Neuronal stem cell (in vitro differentiated cells): ENCODE measurements at regions not wholly inside any gene's neighbourhood (a gene's known extent, or its start where the extent isn't known, plus 50 kb on each side); places are given as distances from the start of the nearest gene placed in this dataset.

Source experiments
- DNase-seq: peaks from one replicate; pipeline ENCODE4 v3.0.0-alpha.2; 2013; ENCODE audit warnings: low spot score
- H2AFZ ChIP-seq: one replicate; pipeline ENCODE4 v1.6.1; 2013; ENCODE audit warnings: mild to moderate bottlenecking, low read length, inconsistent platforms
- H2AK5ac ChIP-seq: 2 replicates; pipeline ENCODE4 v1.6.1; 2013; ENCODE audit warnings: low read depth, mild to moderate bottlenecking, inconsistent platforms, low read length, moderate library complexity, mixed read lengths
- H2BK120ac ChIP-seq: 2 replicates; pipeline ENCODE4 v1.6.1; 2013; ENCODE audit warnings: low read depth, mild to moderate bottlenecking, inconsistent platforms, low read length, moderate library complexity, mixed read lengths
- H2BK12ac ChIP-seq: one replicate; pipeline ENCODE4 v1.6.1; 2013; ENCODE audit warnings: low read length, inconsistent platforms
- H2BK15ac ChIP-seq: 2 replicates; pipeline ENCODE4 v1.6.1; 2013; ENCODE audit warnings: mild to moderate bottlenecking, low read length, inconsistent platforms, mixed read lengths
- H2BK5ac ChIP-seq: one replicate; pipeline ENCODE4 v1.6.1; 2013; ENCODE audit warnings: inconsistent platforms, mild to moderate bottlenecking, low read length, moderate library complexity
- H3K14ac ChIP-seq: one replicate; pipeline ENCODE4 v1.6.1; 2013; ENCODE audit warnings: low read length, inconsistent platforms
- H3K18ac ChIP-seq: 2 replicates; pipeline ENCODE4 v1.6.1; 2013; ENCODE audit warnings: low read length, inconsistent platforms
- H3K23ac ChIP-seq: 2 replicates; pipeline ENCODE4 v1.6.1; 2013; ENCODE audit warnings: low read depth, mild to moderate bottlenecking, mixed read lengths, low read length, inconsistent platforms; ENCODE audit not compliant: poor library complexity
- H3K27ac ChIP-seq: replicated peaks from 3 replicates; pipeline ENCODE4 v1.5.1; 2013; ENCODE audit warnings: low read length, inconsistent platforms
- H3K27me3 ChIP-seq, 3 experiments: 2 replicates each; pipeline ENCODE4 v1.6.1; 2013; ENCODE audit warnings: low read length in 3 of 3, mild to moderate bottlenecking in 2 of 3, inconsistent platforms in 1 of 3, low read depth in 1 of 3, mixed read lengths in 1 of 3, moderate library complexity in 1 of 3; ENCODE audit not compliant: control insufficient read depth in 3 of 3, insufficient read depth in 3 of 3
- H3K36me3 ChIP-seq, 2 donors: replicated peaks in 1 of 2; 2 replicates each; pipeline ENCODE4 v1.6.1; 2013; ENCODE audit warnings: low read length in 2 of 2; ENCODE audit not compliant: control insufficient read depth in 2 of 2, insufficient read depth in 2 of 2
- H3K4ac ChIP-seq: 2 replicates; pipeline ENCODE4 v1.6.1; 2013; ENCODE audit warnings: inconsistent platforms, mild to moderate bottlenecking, low read length, moderate library complexity
- H3K4me1 ChIP-seq, 2 donors: 1 replicate in 1 of 2; 2 replicates in 1 of 2; pipeline ENCODE4 v1.6.1; 2013; ENCODE audit warnings: low read length in 2 of 2, low read depth in 1 of 2; ENCODE audit not compliant: control insufficient read depth in 2 of 2, insufficient read depth in 1 of 2
- H3K4me2 ChIP-seq: one replicate; pipeline ENCODE4 v1.6.1; 2013; ENCODE audit warnings: mild to moderate bottlenecking, low read length, inconsistent platforms; ENCODE audit not compliant: insufficient read depth, poor library complexity, severe bottlenecking
- H3K4me3 ChIP-seq, 2 donors: 2 replicates each; pipeline ENCODE4 v1.5.1; 2013; ENCODE audit warnings: low read length in 2 of 2, mild to moderate bottlenecking in 2 of 2, inconsistent platforms in 1 of 2, moderate library complexity in 1 of 2
- H3K79me1 ChIP-seq: one replicate; pipeline ENCODE4 v1.6.1; 2013; ENCODE audit warnings: low read depth, mild to moderate bottlenecking, inconsistent platforms, low read length, moderate library complexity
- H3K9ac ChIP-seq: one replicate; pipeline ENCODE4 v1.6.1; 2013; ENCODE audit warnings: mild to moderate bottlenecking, low read depth, low read length, inconsistent platforms; ENCODE audit not compliant: poor library complexity
- H3K9me3 ChIP-seq, 2 donors: replicated peaks in 1 of 2; 2 replicates each; pipeline versions ENCODE3 to v1.6.1; 2013; ENCODE audit warnings: low read length in 2 of 2, mild to moderate bottlenecking in 2 of 2, inconsistent platforms in 1 of 2, low read depth in 1 of 2, mixed read lengths in 1 of 2, moderate library complexity in 1 of 2; ENCODE audit not compliant: control insufficient read depth in 2 of 2, insufficient read depth in 1 of 2
- H4K8ac ChIP-seq: one replicate; pipeline ENCODE4 v1.6.1; 2013; ENCODE audit warnings: low read depth, mild to moderate bottlenecking, inconsistent platforms, low read length, moderate library complexity
- H4K91ac ChIP-seq: one replicate; pipeline ENCODE4 v1.6.1; 2013; ENCODE audit warnings: low read length, low read depth, mild to moderate bottlenecking, inconsistent platforms; ENCODE audit not compliant: poor library complexity
- WGBS, 2 donors: extraction: QIAGEN DNeasy Blood & Tissue Kit; methylation state at CpG; one replicate each; pipeline ENCODE4 v1.1.7; 2013; ENCODE audit warnings: missing lambda C conversion rate in 2 of 2, mixed read lengths in 1 of 2; ENCODE audit not compliant: insufficient read length in 2 of 2, insufficient replicate concordance in 1 of 2; ENCODE audit errors: extremely low coverage in 2 of 2; 5-methylcytosine and 5-hydroxymethylcytosine counted together

- Histone ChIP-seq H3K4me2 (no peak overlapping the region), H2BK15ac (no peak overlapping the region), H3K27me3 (no peaks in the 10 kb centered on the region), H2AFZ (no peak overlapping the region), H3K14ac (no peak overlapping the region), H3K4me1 (peaks cover 0 to 6% of the 10 kb centered on the region in 2 donors), H3K9me3 (peaks cover 3 to 26% of the 10 kb centered on the region in 2 donors), H2AK5ac (no peak overlapping the region), H4K91ac (no peak overlapping the region), H3K18ac (no peak overlapping the region), H3K4ac (no peak overlapping the region), H3K36me3 (no peaks in the 10 kb centered on the region), H3K23ac (no peak overlapping the region), H3K79me1 (no peaks in the 10 kb centered on the region), H2BK12ac (no peak overlapping the region), H3K27ac (no peak overlapping the region), H3K4me3 (no peak overlapping the region), H2BK120ac (no peak overlapping the region), H4K8ac (no peak overlapping the region), H2BK5ac (no peak overlapping the region), H3K9ac (no peak overlapping the region)
- no peak for DNase-seq
- no CpG with 5 or more reads among the region's 10 CpGs for WGBS, 2 donors
These were observed 274.7 kb downstream of the NEDD1 start for GRCh38 chr12:97181571-97182265.

GRCh38 chr12:97182769-97183168, 275.7 kb downstream of the NEDD1 start:
- no peak overlapping the region for H2BK12ac ChIP-seq
- peak; percentile 18 for DNase-seq
- H3K79me1 ChIP-seq, result no peaks in the 10 kb centered on the region
- H2BK120ac ChIP-seq, result no peak overlapping the region
- H3K27ac ChIP-seq, result peak overlapping the region; percentile 34
- H2BK15ac ChIP-seq, result no peak overlapping the region
- H3K9ac ChIP-seq, result no peak overlapping the region
- no peaks in the 10 kb centered on the region for H3K27me3 ChIP-seq
- no peak overlapping the region for H4K8ac ChIP-seq
- no peak overlapping the region for H2BK5ac ChIP-seq
- H3K23ac ChIP-seq, result no peak overlapping the region
- H3K18ac ChIP-seq, result no peak overlapping the region
- no peak overlapping the region for H2AFZ ChIP-seq
- peaks cover 2 to 35% of the 10 kb centered on the region in 2 donors for H3K9me3 ChIP-seq
- H3K4me2 ChIP-seq, result no peak overlapping the region
- H3K4me1 ChIP-seq, result peaks cover 0 to 6% of the 10 kb centered on the region in 2 donors
- no peak overlapping the region for H2AK5ac ChIP-seq
- no CpG with 5 or more reads among the region's 4 CpGs for whole genome bisulfite sequencing, 2 donors
- no peak overlapping the region for H3K4me3 ChIP-seq
- no peak overlapping the region for H3K4ac ChIP-seq
- H4K91ac ChIP-seq, result no peak overlapping the region
- no peak overlapping the region for H3K14ac ChIP-seq
- H3K36me3 ChIP-seq, result no peaks in the 10 kb centered on the region

- H3K9ac ChIP-seq, result no peak overlapping the region
- no peak overlapping the region for H4K91ac ChIP-seq
- H3K79me1 ChIP-seq, result no peaks in the 10 kb centered on the region
- H3K18ac ChIP-seq, result no peak overlapping the region
- H3K4ac ChIP-seq, result no peak overlapping the region
- H2BK15ac ChIP-seq, result no peak overlapping the region
- H3K4me3 ChIP-seq, result no peak overlapping the region
- no peak overlapping the region for H3K27ac ChIP-seq
- H2BK120ac ChIP-seq, result no peak overlapping the region
- H3K14ac ChIP-seq, result no peak overlapping the region
- DNase-seq, result no peak
- peaks cover 0 to 6% of the 10 kb centered on the region in 2 donors for H3K4me1 ChIP-seq
- H2AFZ ChIP-seq, result no peak overlapping the region
- no peak overlapping the region for H4K8ac ChIP-seq
- no CpG with 5 or more reads among the region's 3 CpGs for WGBS, 2 donors
- no peaks in the 10 kb centered on the region for H3K27me3 ChIP-seq
- H3K9me3 ChIP-seq, result peaks cover 2 to 36% of the 10 kb centered on the region in 2 donors
- H2BK12ac ChIP-seq, result no peak overlapping the region
- no peaks in the 10 kb centered on the region for H3K36me3 ChIP-seq
- no peak overlapping the region for H3K23ac ChIP-seq
- no peak overlapping the region for H2BK5ac ChIP-seq
- H3K4me2 ChIP-seq, result no peak overlapping the region
- no peak overlapping the region for H2AK5ac ChIP-seq
These were observed 277.2 kb downstream of the NEDD1 start for GRCh38 chr12:97184127-97184773.

- no peak overlapping the region for H3K4ac ChIP-seq
- H2AFZ ChIP-seq, result no peak overlapping the region
- no peak overlapping the region for H2BK120ac ChIP-seq
- H3K4me3 ChIP-seq, result no peak overlapping the region
- H4K91ac ChIP-seq, result no peak overlapping the region
- peaks cover 11% of the 10 kb centered on the region in 2 donors for H3K4me1 ChIP-seq
- peaks cover 2 to 36% of the 10 kb centered on the region in 2 donors for H3K9me3 ChIP-seq
- H3K27ac ChIP-seq, result no peak overlapping the region
- H3K79me1 ChIP-seq, result no peaks in the 10 kb centered on the region
- no peak overlapping the region for H3K18ac ChIP-seq
- no peak overlapping the region for H3K9ac ChIP-seq
- no peak overlapping the region for H3K14ac ChIP-seq
- WGBS, 2 donors, result no CpG with 5 or more reads among the region's 4 CpGs
- H3K36me3 ChIP-seq, result no peaks in the 10 kb centered on the region
- DNase-seq, result no peak
- H2BK12ac ChIP-seq, result no peak overlapping the region
- no peak overlapping the region for H2BK5ac ChIP-seq
- H4K8ac ChIP-seq, result no peak overlapping the region
- H3K23ac ChIP-seq, result no peak overlapping the region
- no peak overlapping the region for H2AK5ac ChIP-seq
- no peak overlapping the region for H3K4me2 ChIP-seq
- no peak overlapping the region for H2BK15ac ChIP-seq
- H3K27me3 ChIP-seq, result no peaks in the 10 kb centered on the region
These were observed 277.0 kb upstream of the RMST start for GRCh38 chr12:97185567-97185966.
